ENCODE measurements at regions not wholly inside any gene's neighbourhood (a gene's known extent, or its start where the extent isn't known, plus 50 kb on each side); places are given as distances from the start of the nearest gene placed in this dataset.

- TF ChIP-seq ZNF70 (CRISPR knock-in tag; IDR thresholded peaks at IDR 0.05) (no peak), PATZ1 (CRISPR knock-in tag; IDR thresholded peaks at IDR 0.05; ENCODE audit: borderline replicate concordance) (no peak), CSRNP3 (CRISPR knock-in tag; IDR thresholded peaks at IDR 0.05) (no peak), RARB (CRISPR knock-in tag; IDR thresholded peaks at IDR 0.05) (no peak), TCF4 (CRISPR knock-in tag; IDR thresholded peaks at IDR 0.05; ENCODE audit: borderline replicate concordance) (no peak), TOX (CRISPR knock-in tag; IDR thresholded peaks at IDR 0.05; ENCODE audit: borderline replicate concordance) (no peak), CREB5 (CRISPR knock-in tag; IDR thresholded peaks at IDR 0.05; ENCODE audit: low read depth) (no peak), ARNTL (CRISPR knock-in tag; IDR thresholded peaks at IDR 0.05; ENCODE audit: borderline replicate concordance, low read depth) (no peak), ZFP30 (CRISPR knock-in tag; IDR thresholded peaks at IDR 0.05) (no peak), CSDC2 (CRISPR knock-in tag; IDR thresholded peaks at IDR 0.05) (no peak)
These were observed 1293.4 kb downstream of the ARAP2 start for GRCh38 chr4:34950926-34951325.

All from SK-N-SH treated with all-trans-retinoic acid at 6 μM for 48 hours (cell line).